ENCODE measurements at regions not wholly inside any gene's neighbourhood (a gene's known extent, or its start where the extent isn't known, plus 50 kb on each side); places are given as distances from the start of the nearest gene placed in this dataset.

DNA sequence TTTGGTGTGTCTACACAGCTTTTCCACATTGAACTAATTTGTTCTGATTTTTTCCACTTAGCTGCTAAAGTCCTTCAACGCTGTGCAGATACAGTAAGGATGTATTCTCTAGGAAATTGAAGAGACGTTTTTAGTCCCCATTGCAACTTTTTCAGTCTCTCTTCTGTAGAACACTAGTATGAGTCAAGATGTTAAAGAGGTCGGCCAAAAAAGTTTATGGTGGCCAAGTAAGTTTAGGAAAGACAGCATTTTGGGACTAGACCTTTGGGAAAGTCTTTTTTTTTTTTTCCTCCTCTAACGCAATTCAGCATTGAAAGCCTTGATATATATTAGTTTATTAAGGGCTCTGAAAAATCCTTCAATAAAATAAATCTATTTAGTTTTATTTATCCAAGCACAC is 243.5 kb upstream of the FBXL7 start:
- no peak for TF ChIP-seq JUND (IDR thresholded peaks at IDR 0.05; ENCODE audit: low read length)
- TF ChIP-seq EZH2 (IDR thresholded peaks at IDR 0.05; ENCODE audit: low read depth, low read length, severe bottlenecking) = no peak
- no peak for TF ChIP-seq POLR2AphosphoS5 (IDR thresholded peaks at IDR 0.05; ENCODE audit: low read depth, low read length)
- no peak for TF ChIP-seq RAD21 (IDR thresholded peaks at IDR 0.05 in 1 of 2, conservative IDR thresholded peaks at IDR 0.05 in 1 of 2; ENCODE audit: low read depth in 2 of 2, low read length in 2 of 2)
- TF ChIP-seq, protein P1, sequence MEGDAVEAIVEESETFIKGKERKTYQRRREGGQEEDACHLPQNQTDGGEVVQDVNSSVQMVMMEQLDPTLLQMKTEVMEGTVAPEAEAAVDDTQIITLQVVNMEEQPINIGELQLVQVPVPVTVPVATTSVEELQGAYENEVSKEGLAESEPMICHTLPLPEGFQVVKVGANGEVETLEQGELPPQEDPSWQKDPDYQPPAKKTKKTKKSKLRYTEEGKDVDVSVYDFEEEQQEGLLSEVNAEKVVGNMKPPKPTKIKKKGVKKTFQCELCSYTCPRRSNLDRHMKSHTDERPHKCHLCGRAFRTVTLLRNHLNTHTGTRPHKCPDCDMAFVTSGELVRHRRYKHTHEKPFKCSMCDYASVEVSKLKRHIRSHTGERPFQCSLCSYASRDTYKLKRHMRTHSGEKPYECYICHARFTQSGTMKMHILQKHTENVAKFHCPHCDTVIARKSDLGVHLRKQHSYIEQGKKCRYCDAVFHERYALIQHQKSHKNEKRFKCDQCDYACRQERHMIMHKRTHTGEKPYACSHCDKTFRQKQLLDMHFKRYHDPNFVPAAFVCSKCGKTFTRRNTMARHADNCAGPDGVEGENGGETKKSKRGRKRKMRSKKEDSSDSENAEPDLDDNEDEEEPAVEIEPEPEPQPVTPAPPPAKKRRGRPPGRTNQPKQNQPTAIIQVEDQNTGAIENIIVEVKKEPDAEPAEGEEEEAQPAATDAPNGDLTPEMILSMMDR (IDR thresholded peaks at IDR 0.05; ENCODE audit: control extremely low read depth in 1 of 3, insufficient read depth in 1 of 3, low read depth in 1 of 3, low read length in 3 of 3) = no peak
- TF ChIP-seq KDM4A (IDR thresholded peaks at IDR 0.05; ENCODE audit: low read depth, low read length, severe bottlenecking) = no peak
- no peak for TF ChIP-seq ATF2 (IDR thresholded peaks at IDR 0.05; ENCODE audit: low read length)
- no peak for TF ChIP-seq EGR1 (IDR thresholded peaks at IDR 0.05; ENCODE audit: borderline replicate concordance, low read depth, low read length)
- no peak for TF ChIP-seq CREB1 (IDR thresholded peaks at IDR 0.05)
- TF ChIP-seq SIX5 (IDR thresholded peaks at IDR 0.05; ENCODE audit: low read depth, low read length) = no peak
- no peak for TF ChIP-seq JUN (IDR thresholded peaks at IDR 0.05; ENCODE audit: low read depth, low read length)
- no peak for TF ChIP-seq PHF8 (conservative IDR thresholded peaks at IDR 0.05; ENCODE audit: low read depth, low read length)
- no peak for TF ChIP-seq KDM1A (IDR thresholded peaks at IDR 0.05; ENCODE audit: borderline replicate concordance, low read length)

All from H1 (cell line).